ENCODE measurements at regions not wholly inside any gene's neighbourhood (a gene's known extent, or its start where the extent isn't known, plus 50 kb on each side); places are given as distances from the start of the nearest gene placed in this dataset.

DNA sequence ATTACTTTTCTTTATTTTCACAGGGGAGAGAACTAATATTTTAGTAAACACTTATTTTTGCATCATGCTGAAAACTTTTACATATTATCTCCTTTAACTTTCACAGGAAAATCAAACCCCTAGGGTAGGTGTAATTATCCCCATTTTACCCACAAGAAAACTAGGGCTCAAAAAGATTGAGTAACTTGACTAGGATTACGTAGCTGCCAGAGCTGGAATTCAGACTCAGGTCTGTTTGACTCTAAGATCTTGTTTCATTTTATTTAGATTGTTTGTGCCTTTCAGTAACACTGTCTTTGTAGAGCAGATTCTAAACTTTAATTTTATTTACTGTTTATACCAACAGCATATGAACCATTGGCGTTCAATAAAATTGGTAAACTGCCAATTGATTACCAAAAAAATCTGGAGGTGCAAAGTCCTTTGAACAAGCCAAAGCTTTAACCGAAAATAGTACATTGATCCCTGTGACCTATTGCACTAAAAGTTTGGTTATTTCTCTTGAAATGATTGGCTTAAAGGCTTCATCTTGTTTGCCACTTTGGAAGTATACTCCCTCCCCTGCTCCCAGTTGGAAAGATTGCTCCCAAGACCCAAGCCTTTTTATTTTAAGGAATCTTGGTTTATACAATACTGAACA is 71.0 kb upstream of the WDR26 start:
- TF ChIP-seq, protein P1, sequence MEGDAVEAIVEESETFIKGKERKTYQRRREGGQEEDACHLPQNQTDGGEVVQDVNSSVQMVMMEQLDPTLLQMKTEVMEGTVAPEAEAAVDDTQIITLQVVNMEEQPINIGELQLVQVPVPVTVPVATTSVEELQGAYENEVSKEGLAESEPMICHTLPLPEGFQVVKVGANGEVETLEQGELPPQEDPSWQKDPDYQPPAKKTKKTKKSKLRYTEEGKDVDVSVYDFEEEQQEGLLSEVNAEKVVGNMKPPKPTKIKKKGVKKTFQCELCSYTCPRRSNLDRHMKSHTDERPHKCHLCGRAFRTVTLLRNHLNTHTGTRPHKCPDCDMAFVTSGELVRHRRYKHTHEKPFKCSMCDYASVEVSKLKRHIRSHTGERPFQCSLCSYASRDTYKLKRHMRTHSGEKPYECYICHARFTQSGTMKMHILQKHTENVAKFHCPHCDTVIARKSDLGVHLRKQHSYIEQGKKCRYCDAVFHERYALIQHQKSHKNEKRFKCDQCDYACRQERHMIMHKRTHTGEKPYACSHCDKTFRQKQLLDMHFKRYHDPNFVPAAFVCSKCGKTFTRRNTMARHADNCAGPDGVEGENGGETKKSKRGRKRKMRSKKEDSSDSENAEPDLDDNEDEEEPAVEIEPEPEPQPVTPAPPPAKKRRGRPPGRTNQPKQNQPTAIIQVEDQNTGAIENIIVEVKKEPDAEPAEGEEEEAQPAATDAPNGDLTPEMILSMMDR (IDR thresholded peaks at IDR 0.05), result no peak
- TF ChIP-seq POLR2A (IDR thresholded peaks at IDR 0.05), result no peak
